Colonic mucosa (tissue), 4 donors: ENCODE measurements at regions not wholly inside any gene's neighbourhood (a gene's known extent, or its start where the extent isn't known, plus 50 kb on each side); places are given as distances from the start of the nearest gene placed in this dataset.
"Not testable (repeated sequence)": the region's sequence is repeated elsewhere in the genome, so short reads cannot be mapped to it uniquely, and the experiment has no call there.

ENCODE experiments used
- DNase-seq: peaks from one replicate; pipeline ENCODE4 v3.0.0-alpha.2; 2020
- H3K27ac ChIP-seq: fragments of 200-600 bp; one replicate; pipeline ENCODE4 v1.8.0; 2021
- H3K27me3 ChIP-seq: fragments of 200-600 bp; one replicate; pipeline ENCODE4 v1.8.0; 2021
- H3K36me3 ChIP-seq: fragments of 200-600 bp; one replicate; pipeline ENCODE4 v1.8.0; 2021
- H3K4me1 ChIP-seq: fragments of 200-600 bp; one replicate; pipeline ENCODE4 v1.8.0; 2021; ENCODE audit warnings: mild to moderate bottlenecking
- H3K4me3 ChIP-seq: fragments of 200-600 bp; one replicate; pipeline ENCODE4 v1.8.0; 2021
- H3K9ac ChIP-seq, 2 donors: one replicate each; pipeline ENCODE4 v1.7.0; 2013; ENCODE audit warnings: control low read depth in 2 of 2, low read depth in 2 of 2, low read length in 2 of 2
- H3K9me3 ChIP-seq: fragments of 200-600 bp; one replicate; pipeline ENCODE4 v1.8.0; 2021
- intact Hi-C: fragments of 100-400 bp; cut with DNase I; formaldehyde crosslinking; loops from one replicate; pipeline ENCODE4 v1.14.1; 2022
- TF ChIP-seq, protein P1 (sequence below): fragments of 200-600 bp; IDR thresholded peaks from one replicate; pipeline ENCODE4 v1.8.0; 2022; ENCODE audit warnings: antibody characterized with exemption, mild to moderate bottlenecking
- donor health status: healthy.
- donor health status: DM: no; HTN: no; CAD: no.
- donor health status: DM: no; HTN: no; CAD: no.

GRCh38 chr2:4976407-4976806 is 715.8 kb upstream of the SOX11 start:
- no peaks in the 10 kb centered on the region for H3K36me3 ChIP-seq
- no peak overlapping the region for H3K27ac ChIP-seq
- no peaks in the 10 kb centered on the region for H3K4me1 ChIP-seq
- no peak overlapping the region for H3K4me3 ChIP-seq
- H3K9me3 ChIP-seq = no peaks in the 10 kb centered on the region
- H3K9ac ChIP-seq = no peak overlapping the region
- intact Hi-C loops = no loop called here
- TF ChIP-seq, protein P1, sequence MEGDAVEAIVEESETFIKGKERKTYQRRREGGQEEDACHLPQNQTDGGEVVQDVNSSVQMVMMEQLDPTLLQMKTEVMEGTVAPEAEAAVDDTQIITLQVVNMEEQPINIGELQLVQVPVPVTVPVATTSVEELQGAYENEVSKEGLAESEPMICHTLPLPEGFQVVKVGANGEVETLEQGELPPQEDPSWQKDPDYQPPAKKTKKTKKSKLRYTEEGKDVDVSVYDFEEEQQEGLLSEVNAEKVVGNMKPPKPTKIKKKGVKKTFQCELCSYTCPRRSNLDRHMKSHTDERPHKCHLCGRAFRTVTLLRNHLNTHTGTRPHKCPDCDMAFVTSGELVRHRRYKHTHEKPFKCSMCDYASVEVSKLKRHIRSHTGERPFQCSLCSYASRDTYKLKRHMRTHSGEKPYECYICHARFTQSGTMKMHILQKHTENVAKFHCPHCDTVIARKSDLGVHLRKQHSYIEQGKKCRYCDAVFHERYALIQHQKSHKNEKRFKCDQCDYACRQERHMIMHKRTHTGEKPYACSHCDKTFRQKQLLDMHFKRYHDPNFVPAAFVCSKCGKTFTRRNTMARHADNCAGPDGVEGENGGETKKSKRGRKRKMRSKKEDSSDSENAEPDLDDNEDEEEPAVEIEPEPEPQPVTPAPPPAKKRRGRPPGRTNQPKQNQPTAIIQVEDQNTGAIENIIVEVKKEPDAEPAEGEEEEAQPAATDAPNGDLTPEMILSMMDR = no peak
- H3K27me3 ChIP-seq = no peaks in the 10 kb centered on the region
- DNase-seq = no peak

- H3K36me3 ChIP-seq = no peaks in the 10 kb centered on the region
- H3K4me3 ChIP-seq = no peak overlapping the region
- H3K27me3 ChIP-seq = no peaks in the 10 kb centered on the region
- H3K9me3 ChIP-seq = no peaks in the 10 kb centered on the region
- TF ChIP-seq, protein P1 = no peak
- intact Hi-C loops = no loop called here
- no peak overlapping the region for H3K27ac ChIP-seq
- H3K9ac ChIP-seq = no peak overlapping the region
- DNase-seq = no peak
- H3K4me1 ChIP-seq = no peaks in the 10 kb centered on the region
Observed at GRCh38 chr2:4979111-4979510, 713.1 kb upstream of the SOX11 start.

DNA sequence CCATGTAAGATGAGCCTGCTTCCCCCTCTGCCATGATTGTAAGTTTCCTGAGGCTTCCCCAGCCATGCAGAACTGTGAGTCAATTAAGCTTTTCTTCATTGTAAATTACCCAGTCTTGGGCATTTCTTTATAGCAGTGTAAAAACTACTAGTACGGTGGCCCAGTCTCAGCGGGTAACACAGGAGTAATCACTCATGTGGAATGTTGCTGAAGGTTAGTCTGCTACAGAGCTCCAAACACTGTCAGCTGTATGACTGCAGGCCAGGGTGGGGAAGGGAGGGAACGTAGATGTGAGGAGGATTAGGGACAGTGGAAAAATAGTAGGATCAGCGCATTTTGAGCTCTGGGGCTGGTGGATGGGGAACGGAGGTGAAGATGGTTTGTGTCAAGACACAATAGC is 711.2 kb upstream of the SOX11 start:
- DNase-seq = no peak
- H3K9ac ChIP-seq = no peak overlapping the region
- TF ChIP-seq, protein P1 = no peak
- H3K36me3 ChIP-seq = no peaks in the 10 kb centered on the region
- no peaks in the 10 kb centered on the region for H3K4me1 ChIP-seq
- H3K9me3 ChIP-seq = no peaks in the 10 kb centered on the region
- no peaks in the 10 kb centered on the region for H3K27me3 ChIP-seq
- intact Hi-C loops = no loop called here
- H3K27ac ChIP-seq = no peak overlapping the region
- H3K4me3 ChIP-seq = no peak overlapping the region

DNA sequence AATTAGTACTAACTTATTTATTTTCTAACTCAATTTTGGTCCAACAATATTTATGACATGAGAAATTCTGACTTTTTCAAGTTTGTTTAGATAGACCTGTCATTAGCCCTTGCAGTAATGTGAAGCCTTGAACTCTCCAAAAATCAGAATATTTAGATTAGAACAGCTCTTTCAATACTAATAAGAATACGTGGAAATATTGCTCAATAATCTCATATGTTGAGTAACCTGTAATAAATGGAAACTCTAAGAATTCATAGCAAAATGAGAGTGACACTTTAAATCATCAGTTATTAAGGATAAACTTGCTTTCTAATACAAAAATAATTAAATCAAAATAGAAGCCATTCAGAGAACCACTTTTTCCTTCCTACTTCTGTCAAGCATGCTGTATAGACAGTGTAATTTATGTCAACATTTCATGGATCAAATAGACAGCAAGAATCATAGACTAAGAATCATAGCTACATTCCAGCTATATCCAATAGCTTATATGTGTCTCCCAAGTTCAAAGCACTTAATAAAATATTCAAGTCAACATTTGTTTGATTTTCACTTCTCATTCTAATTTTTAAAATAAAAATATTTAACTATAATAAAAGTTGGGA is 710.3 kb upstream of the SOX11 start:
- Histone ChIP-seq H3K27ac (no peak overlapping the region), H3K4me3 (no peak overlapping the region), H3K9ac (no peak overlapping the region), H3K27me3 (no peaks in the 10 kb centered on the region), H3K9me3 (peaks cover 5% of the 10 kb centered on the region), H3K36me3 (no peaks in the 10 kb centered on the region), H3K4me1 (no peaks in the 10 kb centered on the region)
- TF ChIP-seq, protein P1 = no peak
- DNase-seq = no peak
- intact Hi-C loops = no loop called here

- DNase-seq, H3K9me3 ChIP-seq, H3K27ac ChIP-seq, H3K36me3 ChIP-seq, H3K4me3 ChIP-seq, H3K4me1 ChIP-seq, H3K9ac ChIP-seq, H3K27me3 ChIP-seq, intact Hi-C loops: not testable (repeated sequence)
Observed at GRCh38 chr2:4988444-4988843, 703.7 kb upstream of the SOX11 start.

GRCh38 chr2:4992226-4992625 is 700.0 kb upstream of the SOX11 start:
- Histone ChIP-seq H3K4me1 (no peaks in the 10 kb centered on the region), H3K36me3 (no peaks in the 10 kb centered on the region), H3K9me3 (no peaks in the 10 kb centered on the region), H3K4me3 (no peak overlapping the region), H3K27ac (no peak overlapping the region), H3K9ac (no peak overlapping the region), H3K27me3 (no peaks in the 10 kb centered on the region)
- TF ChIP-seq, protein P1 = no peak
- intact Hi-C loops = no loop called here
- no peak for DNase-seq
